ENCODE measurements at regions not wholly inside any gene's neighbourhood (a gene's known extent, or its start where the extent isn't known, plus 50 kb on each side); places are given as distances from the start of the nearest gene placed in this dataset.

DNA sequence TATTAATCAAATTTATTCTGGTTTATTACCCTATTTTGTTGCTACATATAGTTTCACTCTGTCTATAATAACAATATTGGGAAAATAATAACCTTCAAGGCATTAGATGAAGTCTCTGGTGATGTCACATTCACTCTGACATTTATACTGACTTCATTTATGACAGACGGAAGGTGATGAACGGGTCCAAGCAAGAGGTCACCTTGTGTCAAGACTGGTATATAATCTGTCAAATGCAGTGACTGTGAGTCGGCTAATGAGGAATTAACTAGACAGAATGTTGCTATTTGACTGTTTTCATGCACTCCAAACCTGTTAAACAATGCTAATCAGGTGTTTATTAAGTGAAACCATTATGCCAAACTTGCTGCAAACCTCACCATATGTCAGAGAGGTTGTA lies 800.5 kb upstream of the KLHL1 start:
- TF ChIP-seq, protein P1, sequence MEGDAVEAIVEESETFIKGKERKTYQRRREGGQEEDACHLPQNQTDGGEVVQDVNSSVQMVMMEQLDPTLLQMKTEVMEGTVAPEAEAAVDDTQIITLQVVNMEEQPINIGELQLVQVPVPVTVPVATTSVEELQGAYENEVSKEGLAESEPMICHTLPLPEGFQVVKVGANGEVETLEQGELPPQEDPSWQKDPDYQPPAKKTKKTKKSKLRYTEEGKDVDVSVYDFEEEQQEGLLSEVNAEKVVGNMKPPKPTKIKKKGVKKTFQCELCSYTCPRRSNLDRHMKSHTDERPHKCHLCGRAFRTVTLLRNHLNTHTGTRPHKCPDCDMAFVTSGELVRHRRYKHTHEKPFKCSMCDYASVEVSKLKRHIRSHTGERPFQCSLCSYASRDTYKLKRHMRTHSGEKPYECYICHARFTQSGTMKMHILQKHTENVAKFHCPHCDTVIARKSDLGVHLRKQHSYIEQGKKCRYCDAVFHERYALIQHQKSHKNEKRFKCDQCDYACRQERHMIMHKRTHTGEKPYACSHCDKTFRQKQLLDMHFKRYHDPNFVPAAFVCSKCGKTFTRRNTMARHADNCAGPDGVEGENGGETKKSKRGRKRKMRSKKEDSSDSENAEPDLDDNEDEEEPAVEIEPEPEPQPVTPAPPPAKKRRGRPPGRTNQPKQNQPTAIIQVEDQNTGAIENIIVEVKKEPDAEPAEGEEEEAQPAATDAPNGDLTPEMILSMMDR (IDR thresholded peaks at IDR 0.05), result no peak
- TF ChIP-seq POLR2A (IDR thresholded peaks at IDR 0.05), result no peak
